ENCODE measurements at regions not wholly inside any gene's neighbourhood (a gene's known extent, or its start where the extent isn't known, plus 50 kb on each side); places are given as distances from the start of the nearest gene placed in this dataset.

DNA sequence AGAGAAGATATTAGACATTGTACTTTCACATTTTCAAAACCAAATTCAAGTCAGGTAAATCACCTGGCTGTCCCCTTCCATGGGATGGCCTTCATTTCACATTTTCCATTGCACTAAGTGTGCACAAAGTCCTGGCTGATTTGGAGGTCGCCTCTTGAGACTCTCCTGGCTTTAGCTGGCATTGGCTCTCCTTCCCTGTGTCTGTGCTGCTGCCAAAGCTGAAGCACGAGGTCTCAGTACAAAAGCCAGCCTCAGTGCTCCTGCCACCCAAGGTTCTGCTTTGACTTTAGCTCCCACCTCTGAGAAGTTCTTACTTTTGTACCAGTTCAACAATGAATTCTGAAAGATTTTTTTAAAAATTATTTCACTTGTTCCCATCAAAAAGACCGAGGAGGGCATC, 289.2 kb upstream of the CNR1 start:
- Histone ChIP-seq H3K4me3 (ENCODE audit: control extremely low read depth in 1 of 5, extremely low read depth in 1 of 5, insufficient read depth in 1 of 5, low read depth in 2 of 5, low read length in 4 of 5) (no peak overlapping the region), H3K9me3 (ENCODE audit: control extremely low read depth in 1 of 3, control insufficient read depth in 2 of 3, insufficient read depth in 1 of 3, low read length in 2 of 3) (peaks cover 0 to 1% (median 0%) of the 10 kb centered on the region in 3 donors), H3K27me3 (replicated peaks in 1 of 4; ENCODE audit: control extremely low read depth in 1 of 4, control insufficient read depth in 3 of 4, insufficient read depth in 4 of 4, low read length in 3 of 4) (no peaks in the 10 kb centered on the region), H3K79me2 (ENCODE audit: control insufficient read depth, insufficient read depth, low read length) (no peaks in the 10 kb centered on the region), H3K4me2 (replicated peaks; ENCODE audit: low read depth, low read length, poor library complexity, severe bottlenecking) (no peak overlapping the region), H4K20me1 (ENCODE audit: control insufficient read depth, insufficient read depth, low read length, poor library complexity, severe bottlenecking) (no peaks in the 10 kb centered on the region), H3K9ac (ENCODE audit: low read length) (no peak overlapping the region), H3K27ac (ENCODE audit: low read length in 2 of 2) (no peak overlapping the region), H3K36me3 (replicated peaks in 1 of 2; ENCODE audit: control extremely low read depth in 1 of 2, control insufficient read depth in 1 of 2, extremely low read depth in 1 of 2, insufficient read depth in 2 of 2, low read length in 1 of 2) (no peaks in the 10 kb centered on the region), H2AFZ (ENCODE audit: insufficient read depth, low read depth, low read length, poor library complexity, severe bottlenecking) (no peak overlapping the region), H3K4me1 (ENCODE audit: control insufficient read depth in 2 of 2, insufficient read depth in 2 of 2, low read length in 2 of 2) (no peaks in the 10 kb centered on the region)
- H3K9me3 Mint-ChIP-seq (ENCODE audit: insufficient read depth): no peaks in the 10 kb centered on the region
- H3K27ac Mint-ChIP-seq: no peak overlapping the region
- no peak overlapping the region for H3K4me3 Mint-ChIP-seq
- intact Hi-C loops (cut with micrococcal nuclease): no loop called here
- ChIA-PET CTCF (no interaction called here), POLR2A (no interaction called here)
- DNase-seq (no peak), ATAC-seq (ENCODE audit: low read depth) (no peak)
- 80% methylated on average over 2 of the region's 3 CpGs for WGBS (ENCODE audit: insufficient coverage)
- no peak for TF ChIP-seq EZH2 (IDR thresholded peaks at IDR 0.05; ENCODE audit: borderline replicate concordance, insufficient read depth, low read depth, low read length, poor library complexity, severe bottlenecking)
- TF ChIP-seq, protein P1, sequence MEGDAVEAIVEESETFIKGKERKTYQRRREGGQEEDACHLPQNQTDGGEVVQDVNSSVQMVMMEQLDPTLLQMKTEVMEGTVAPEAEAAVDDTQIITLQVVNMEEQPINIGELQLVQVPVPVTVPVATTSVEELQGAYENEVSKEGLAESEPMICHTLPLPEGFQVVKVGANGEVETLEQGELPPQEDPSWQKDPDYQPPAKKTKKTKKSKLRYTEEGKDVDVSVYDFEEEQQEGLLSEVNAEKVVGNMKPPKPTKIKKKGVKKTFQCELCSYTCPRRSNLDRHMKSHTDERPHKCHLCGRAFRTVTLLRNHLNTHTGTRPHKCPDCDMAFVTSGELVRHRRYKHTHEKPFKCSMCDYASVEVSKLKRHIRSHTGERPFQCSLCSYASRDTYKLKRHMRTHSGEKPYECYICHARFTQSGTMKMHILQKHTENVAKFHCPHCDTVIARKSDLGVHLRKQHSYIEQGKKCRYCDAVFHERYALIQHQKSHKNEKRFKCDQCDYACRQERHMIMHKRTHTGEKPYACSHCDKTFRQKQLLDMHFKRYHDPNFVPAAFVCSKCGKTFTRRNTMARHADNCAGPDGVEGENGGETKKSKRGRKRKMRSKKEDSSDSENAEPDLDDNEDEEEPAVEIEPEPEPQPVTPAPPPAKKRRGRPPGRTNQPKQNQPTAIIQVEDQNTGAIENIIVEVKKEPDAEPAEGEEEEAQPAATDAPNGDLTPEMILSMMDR (IDR thresholded peaks at IDR 0.05): no peak
- H3K4me1 Mint-ChIP-seq: no peaks in the 10 kb centered on the region
- peaks cover 21% of the 10 kb centered on the region for H3K27me3 Mint-ChIP-seq

DNA sequence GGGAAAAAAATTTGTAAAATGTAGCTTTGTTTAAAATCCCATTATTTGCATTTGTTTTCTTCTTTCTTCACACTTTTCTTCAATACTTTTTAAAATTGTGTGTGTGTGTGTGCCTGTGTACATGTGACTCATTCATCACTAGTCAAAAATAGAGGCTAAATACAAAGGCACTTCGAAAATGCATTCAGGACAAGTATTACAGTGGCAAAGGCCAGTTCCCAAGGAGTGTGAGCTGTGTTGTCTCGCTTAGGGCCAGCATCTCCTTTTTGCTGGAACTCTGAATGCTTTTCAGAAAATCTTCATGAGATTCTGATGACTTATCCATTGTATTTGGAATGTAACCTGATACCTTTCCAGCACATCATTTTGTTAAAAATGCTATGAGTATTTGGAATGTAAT, 288.5 kb upstream of the CNR1 start:
- Histone ChIP-seq H3K9ac (ENCODE audit: low read length) (no peak overlapping the region), H3K4me1 (ENCODE audit: control insufficient read depth in 2 of 2, insufficient read depth in 2 of 2, low read length in 2 of 2) (no peaks in the 10 kb centered on the region), H3K4me2 (replicated peaks; ENCODE audit: low read depth, low read length, poor library complexity, severe bottlenecking) (no peak overlapping the region), H3K27ac (ENCODE audit: low read length in 2 of 2) (no peak overlapping the region), H2AFZ (ENCODE audit: insufficient read depth, low read depth, low read length, poor library complexity, severe bottlenecking) (no peak overlapping the region), H3K27me3 (replicated peaks in 1 of 4; ENCODE audit: control extremely low read depth in 1 of 4, control insufficient read depth in 3 of 4, insufficient read depth in 4 of 4, low read length in 3 of 4) (no peaks in the 10 kb centered on the region), H3K36me3 (replicated peaks in 1 of 2; ENCODE audit: control extremely low read depth in 1 of 2, control insufficient read depth in 1 of 2, extremely low read depth in 1 of 2, insufficient read depth in 2 of 2, low read length in 1 of 2) (no peaks in the 10 kb centered on the region), H3K79me2 (ENCODE audit: control insufficient read depth, insufficient read depth, low read length) (no peaks in the 10 kb centered on the region), H4K20me1 (ENCODE audit: control insufficient read depth, insufficient read depth, low read length, poor library complexity, severe bottlenecking) (no peaks in the 10 kb centered on the region), H3K9me3 (ENCODE audit: control extremely low read depth in 1 of 3, control insufficient read depth in 2 of 3, insufficient read depth in 1 of 3, low read length in 2 of 3) (peaks cover 0 to 1% (median 0%) of the 10 kb centered on the region in 3 donors), H3K4me3 (ENCODE audit: control extremely low read depth in 1 of 5, extremely low read depth in 1 of 5, insufficient read depth in 1 of 5, low read depth in 2 of 5, low read length in 4 of 5) (no peak overlapping the region)
- H3K4me1 Mint-ChIP-seq: no peaks in the 10 kb centered on the region
- H3K9me3 Mint-ChIP-seq (ENCODE audit: insufficient read depth): no peaks in the 10 kb centered on the region
- no peak for DNase-seq
- CTCF ChIA-PET: no interaction called here
- no CpG with 5 or more reads among the region's 2 CpGs for WGBS (ENCODE audit: insufficient coverage)
- ATAC-seq (ENCODE audit: low read depth): no peak
- no peak for TF ChIP-seq EZH2 (IDR thresholded peaks at IDR 0.05; ENCODE audit: borderline replicate concordance, insufficient read depth, low read depth, low read length, poor library complexity, severe bottlenecking)
- TF ChIP-seq, protein P1 (IDR thresholded peaks at IDR 0.05): no peak
- intact Hi-C loops (cut with micrococcal nuclease): no loop called here
- POLR2A ChIA-PET: no interaction called here
- no peak overlapping the region for H3K4me3 Mint-ChIP-seq
- H3K27me3 Mint-ChIP-seq: peaks cover 24% of the 10 kb centered on the region
- H3K27ac Mint-ChIP-seq: no peak overlapping the region

Measured in B cell (primary cell).